ENCODE measurements at regions not wholly inside any gene's neighbourhood (a gene's known extent, or its start where the extent isn't known, plus 50 kb on each side); places are given as distances from the start of the nearest gene placed in this dataset.

- DNase-seq (ENCODE audit: extremely low read depth, low read depth, low spot score): no peak
These were observed 83.3 kb downstream of the EDEM1 start for GRCh38 chr3:5270666-5271371.

- DNase-seq (ENCODE audit: extremely low read depth, low read depth, low spot score): no peak
These were observed 83.8 kb downstream of the EDEM1 start for GRCh38 chr3:5271372-5271683.

GRCh38 chr3:5272387-5272786 lies 84.9 kb downstream of the EDEM1 start:
- no peak for DNase-seq (ENCODE audit: extremely low read depth, low read depth, low spot score)

DNA sequence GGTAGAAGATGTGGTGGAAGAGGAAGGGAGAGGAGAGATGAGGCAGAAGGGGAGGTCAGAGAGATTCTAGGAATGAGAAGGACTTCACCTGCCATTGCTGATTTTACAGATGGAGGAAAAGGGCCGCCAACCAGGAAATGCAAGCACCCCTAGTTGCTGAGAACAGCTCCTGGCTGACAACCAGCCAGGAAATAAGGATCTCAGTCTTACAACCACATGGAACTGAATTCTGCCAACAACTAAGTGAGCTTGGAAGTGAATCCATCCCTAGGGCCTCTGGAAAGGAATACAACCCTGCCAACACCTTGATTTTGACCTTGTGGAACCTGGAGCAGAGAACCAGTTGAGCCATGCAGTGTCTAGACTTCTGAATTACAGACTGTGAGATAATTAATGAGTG lies 86.6 kb downstream of the EDEM1 start:
- DNase-seq (ENCODE audit: extremely low read depth, low read depth, low spot score): no peak

GRCh38 chr3:5275529-5275928 lies 88.0 kb downstream of the EDEM1 start:
- no peak for DNase-seq (ENCODE audit: extremely low read depth, low read depth, low spot score)

DNA sequence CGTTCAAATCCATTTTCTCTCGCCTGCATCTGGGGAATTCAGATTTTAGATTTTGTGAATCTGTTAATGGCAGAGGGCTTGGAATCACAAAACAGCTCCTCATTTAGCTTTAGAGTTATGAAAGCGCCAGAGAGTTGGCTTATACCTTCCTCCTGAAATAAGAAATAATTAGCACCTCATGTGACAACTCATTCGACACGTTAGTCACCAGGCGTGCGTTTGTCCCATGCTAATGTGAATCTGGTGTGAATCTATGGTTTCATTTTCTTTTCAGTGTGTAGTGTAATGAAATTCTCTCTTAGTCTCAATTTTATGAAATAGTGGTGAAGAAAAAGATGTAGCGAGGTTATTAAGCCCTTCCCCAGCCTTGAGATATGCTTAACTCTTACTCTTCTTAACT lies 89.4 kb downstream of the EDEM1 start:
- no peak for DNase-seq (ENCODE audit: extremely low read depth, low read depth, low spot score)

DNA sequence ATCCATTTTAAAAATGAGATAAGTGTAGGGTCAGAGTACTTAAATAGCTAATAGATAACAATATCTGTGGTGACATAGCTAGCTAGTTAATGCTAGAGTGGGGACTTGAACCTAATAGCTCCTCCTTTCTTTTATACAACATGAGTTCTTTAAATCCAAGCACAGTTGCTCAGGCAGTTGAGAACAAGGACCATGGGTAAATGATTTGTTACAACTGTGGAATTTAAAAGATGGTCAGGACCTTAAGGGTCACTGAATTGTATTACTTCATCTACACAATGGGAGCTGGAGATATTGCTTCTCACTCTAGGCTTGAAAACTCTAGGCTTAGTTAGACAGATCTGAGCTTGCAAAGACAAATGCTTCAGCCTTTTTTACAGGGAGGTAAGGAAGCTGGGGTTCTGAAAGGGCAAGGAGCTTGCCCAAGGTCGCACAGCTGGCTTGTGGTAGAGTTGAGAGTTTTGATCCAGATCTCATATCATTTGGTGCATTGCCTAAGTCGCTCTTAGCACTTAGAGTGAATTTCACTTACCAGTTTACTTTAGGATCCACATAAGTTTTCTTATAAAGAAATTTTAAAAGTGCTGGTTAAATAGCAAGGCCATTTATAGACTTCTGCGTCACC lies 90.2 kb downstream of the EDEM1 start:
- no peak for DNase-seq (ENCODE audit: extremely low read depth, low read depth, low spot score)

DNA sequence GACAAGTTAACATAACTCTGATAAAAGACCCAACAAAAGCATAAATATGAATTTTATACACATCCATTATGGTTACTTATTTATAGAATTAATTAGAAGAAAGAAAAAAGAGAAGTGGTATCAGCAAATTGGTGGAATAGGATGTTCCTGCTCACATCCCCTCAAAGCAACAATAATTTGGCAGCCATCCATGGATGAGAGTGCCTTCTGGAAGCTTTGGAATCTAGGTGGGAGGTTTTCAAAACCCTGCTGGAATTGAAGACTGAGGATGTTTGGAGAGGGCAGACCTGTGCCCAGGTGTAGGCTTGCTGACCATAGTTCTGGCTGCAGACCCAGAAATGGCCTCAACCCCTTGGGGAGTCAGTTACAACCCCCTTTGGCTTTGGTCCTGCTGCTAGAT lies 91.2 kb downstream of the EDEM1 start:
- DNase-seq (ENCODE audit: extremely low read depth, low read depth, low spot score): no peak

DNA sequence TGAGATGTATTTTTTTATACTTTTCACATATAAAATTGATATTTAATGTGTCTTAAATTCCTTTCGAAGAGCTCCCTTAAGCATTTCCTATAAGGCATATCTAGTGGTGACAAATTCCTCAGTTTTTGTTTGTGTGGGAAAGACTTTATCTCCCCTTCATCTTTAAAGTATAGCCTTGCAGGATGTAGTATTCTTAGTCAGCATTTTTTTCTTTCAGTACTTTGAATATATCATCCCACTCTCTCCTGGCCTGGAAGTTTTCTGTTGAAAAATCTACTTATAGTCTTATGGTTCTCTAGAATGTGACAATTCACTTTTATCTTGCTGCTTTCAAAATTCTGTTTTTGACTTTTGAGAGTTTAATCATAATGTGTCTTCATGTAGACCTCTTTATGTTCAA lies 95.2 kb downstream of the EDEM1 start:
- DNase-seq (ENCODE audit: extremely low read depth, low read depth, low spot score): no peak

- DNase-seq (ENCODE audit: extremely low read depth, low read depth, low spot score): no peak
These were observed 97.9 kb downstream of the EDEM1 start for GRCh38 chr3:5285439-5285838.

GRCh38 chr3:5290915-5291314 lies 103.4 kb downstream of the EDEM1 start:
- no peak for DNase-seq (ENCODE audit: extremely low read depth, low read depth, low spot score)

GRCh38 chr3:5292512-5292911 lies 105.0 kb downstream of the EDEM1 start:
- DNase-seq (ENCODE audit: extremely low read depth, low read depth, low spot score): no peak

DNA sequence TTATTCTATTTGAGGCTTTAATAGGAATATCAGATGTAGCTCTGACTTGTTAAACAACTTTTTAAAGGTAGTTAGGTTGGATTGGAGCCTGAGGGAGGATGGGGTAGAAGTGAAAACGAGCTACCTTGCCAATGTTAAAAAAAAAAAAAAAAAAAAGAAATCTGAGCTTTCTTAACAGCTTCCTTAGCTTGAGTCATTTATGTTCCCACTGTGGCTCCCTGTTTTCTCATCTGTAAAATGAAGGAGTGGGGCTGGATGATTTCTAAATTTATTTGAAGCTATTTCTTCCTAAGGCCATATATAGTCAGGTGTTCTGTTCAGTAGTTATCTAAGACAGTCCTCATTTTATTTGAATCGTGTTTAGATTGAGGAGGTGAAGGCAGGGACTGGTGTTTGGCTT lies 105.7 kb downstream of the EDEM1 start:
- DNase-seq (ENCODE audit: extremely low read depth, low read depth, low spot score): no peak

- DNase-seq (ENCODE audit: extremely low read depth, low read depth, low spot score): no peak
These were observed 106.8 kb downstream of the EDEM1 start for GRCh38 chr3:5294356-5294755.

- DNase-seq (ENCODE audit: extremely low read depth, low read depth, low spot score): no peak
These were observed 107.7 kb downstream of the EDEM1 start for GRCh38 chr3:5295191-5295690.

DNA sequence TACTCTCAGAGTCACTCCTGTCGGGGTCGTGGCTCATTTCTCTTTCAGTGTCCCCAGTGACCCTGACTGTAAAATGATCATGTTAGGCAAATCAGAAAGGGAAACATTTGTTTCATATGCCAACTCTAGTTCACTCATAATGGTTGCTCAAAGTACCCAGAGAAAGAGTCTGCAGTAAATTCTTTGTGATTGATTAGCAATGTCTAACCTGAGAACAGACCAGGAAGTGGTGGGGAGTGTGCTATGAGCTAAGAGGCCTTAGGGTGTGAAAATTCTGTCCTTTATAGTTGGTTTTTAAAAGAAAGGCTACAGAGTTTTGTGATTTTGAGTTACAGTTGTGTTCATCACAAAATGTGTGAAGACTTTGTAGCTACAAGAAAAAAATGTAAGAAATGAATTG lies 108.9 kb downstream of the EDEM1 start:
- DNase-seq (ENCODE audit: extremely low read depth, low read depth, low spot score): no peak

DNA sequence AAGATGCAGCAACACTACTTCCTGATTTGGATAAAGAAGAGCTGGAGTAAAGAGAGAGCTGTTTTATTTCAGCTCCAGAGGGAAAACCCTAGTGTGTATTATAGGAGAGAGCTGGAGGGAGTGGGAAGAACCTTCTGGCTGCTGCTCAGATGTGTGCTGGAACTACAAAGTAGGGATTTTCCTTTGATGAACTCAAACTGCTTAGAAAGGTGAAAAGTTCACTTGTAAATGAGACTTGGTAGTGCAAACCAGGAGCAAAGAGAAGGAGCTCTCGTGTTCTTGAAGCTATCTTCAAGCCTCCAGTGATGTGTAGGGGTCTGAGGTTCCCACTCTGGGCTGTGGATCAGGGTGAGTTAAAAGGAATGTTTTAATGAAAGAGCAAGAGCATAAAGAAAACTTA lies 110.4 kb downstream of the EDEM1 start:
- no peak for DNase-seq (ENCODE audit: extremely low read depth, low read depth, low spot score)

DNA sequence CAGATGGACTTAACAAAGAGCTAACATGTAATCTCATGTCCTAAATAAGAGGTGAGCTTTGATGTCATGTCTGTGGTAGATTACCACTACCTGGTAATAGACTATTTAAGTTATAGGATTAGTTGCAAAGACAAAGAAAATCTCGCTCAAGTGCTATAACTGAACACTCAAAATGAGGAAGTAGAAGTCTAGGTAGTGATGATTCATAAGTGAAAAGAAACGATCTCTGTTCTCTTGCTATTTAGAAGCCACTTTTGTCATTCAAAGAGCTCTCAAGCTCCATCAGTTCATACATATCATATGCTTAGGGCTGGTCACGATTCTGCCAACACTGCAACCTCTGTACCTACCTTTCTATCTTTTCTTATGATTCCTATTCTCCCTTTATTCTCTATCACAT lies 110.9 kb downstream of the EDEM1 start:
- DNase-seq (ENCODE audit: extremely low read depth, low read depth, low spot score): no peak

- DNase-seq (ENCODE audit: extremely low read depth, low read depth, low spot score): no peak
These were observed 111.7 kb downstream of the EDEM1 start for GRCh38 chr3:5299161-5299560.

- no peak for DNase-seq (ENCODE audit: extremely low read depth, low read depth, low spot score)
These were observed 113.1 kb downstream of the EDEM1 start for GRCh38 chr3:5300638-5301037.

- DNase-seq (ENCODE audit: extremely low read depth, low read depth, low spot score): no peak
These were observed 114.3 kb downstream of the EDEM1 start for GRCh38 chr3:5301651-5302297.

GRCh38 chr3:5302661-5303060 lies 115.2 kb downstream of the EDEM1 start:
- no peak for DNase-seq (ENCODE audit: extremely low read depth, low read depth, low spot score)
